GM23248 (cell line): ENCODE measurements at regions not wholly inside any gene's neighbourhood (a gene's known extent, or its start where the extent isn't known, plus 50 kb on each side); places are given as distances from the start of the nearest gene placed in this dataset.
"Not testable (repeated sequence)": the region's sequence is repeated elsewhere in the genome, so short reads cannot be mapped to it uniquely, and the experiment has no call there.

Experiments used
- DNase-seq: peaks from one replicate; pipeline ENCODE4 v3.0.0-alpha.2; 2015
- H2AFZ ChIP-seq: fragments of 200-600 bp; sonication (generic); 2 replicates; pipeline ENCODE4 v1.6.1; 2016; ENCODE audit warnings: antibody characterized with exemption
- H3F3A ChIP-seq: fragments of 200-600 bp; sonication (generic); 2 replicates; pipeline ENCODE4 v1.6.1; 2016; ENCODE audit warnings: mild to moderate bottlenecking, antibody characterized with exemption, mixed run types; ENCODE audit not compliant: insufficient read depth
- H3K27ac ChIP-seq: fragments of 200-600 bp; sonication (generic); 2 replicates; pipeline ENCODE4 v1.5.1; 2016; ENCODE audit warnings: mild to moderate bottlenecking
- H3K27me3 ChIP-seq: fragments of 200-600 bp; sonication (generic); replicated peaks from 2 replicates; pipeline ENCODE4 v1.6.1; 2016; ENCODE audit warnings: mild to moderate bottlenecking; ENCODE audit not compliant: insufficient read depth
- H3K36me3 ChIP-seq: fragments of 200-600 bp; sonication (generic); 2 replicates; pipeline ENCODE4 v1.6.1; 2016; ENCODE audit warnings: low read depth, mild to moderate bottlenecking
- H3K4me1 ChIP-seq: fragments of 200-600 bp; sonication (generic); 2 replicates; pipeline ENCODE4 v1.6.1; 2016; ENCODE audit warnings: mild to moderate bottlenecking; ENCODE audit not compliant: insufficient read depth
- H3K4me2 ChIP-seq: fragments of 200-600 bp; sonication (generic); one replicate; pipeline ENCODE4 v1.6.1; 2016; ENCODE audit warnings: mild to moderate bottlenecking; ENCODE audit not compliant: unreplicated experiment
- H3K4me3 ChIP-seq: fragments of 200-600 bp; sonication (generic); 2 replicates; pipeline ENCODE4 v1.5.1; 2016; ENCODE audit warnings: mild to moderate bottlenecking
- H3K79me2 ChIP-seq: fragments of 200-600 bp; sonication (generic); 2 replicates; pipeline ENCODE4 v1.6.1; 2016; ENCODE audit warnings: mild to moderate bottlenecking; ENCODE audit not compliant: insufficient read depth
- H3K9ac ChIP-seq: fragments of 200-600 bp; sonication (generic); 2 replicates; pipeline ENCODE4 v1.6.1; 2016; ENCODE audit warnings: mild to moderate bottlenecking
- H3K9me2 ChIP-seq: fragments of 200-600 bp; sonication (generic); 2 replicates; pipeline ENCODE4 v1.6.1; 2016; ENCODE audit warnings: mixed run types, mild to moderate bottlenecking, moderate library complexity; ENCODE audit not compliant: insufficient read depth
- H3K9me3 ChIP-seq: fragments of 200-600 bp; sonication (generic); one replicate; pipeline ENCODE4 v1.6.1; 2017; ENCODE audit warnings: low read depth
- H4K20me1 ChIP-seq: fragments of 200-600 bp; sonication (generic); 2 replicates; pipeline ENCODE4 v1.6.0; 2016; ENCODE audit not compliant: insufficient read depth
- EZH2 ChIP-seq: fragments of 200-600 bp; sonication (generic); IDR thresholded peaks from 2 replicates; pipeline ENCODE4 v1.6.1; 2018; ENCODE audit warnings: antibody characterized with exemption, mild to moderate bottlenecking; ENCODE audit not compliant: insufficient read depth, poor library complexity, severe bottlenecking
- EZH2phosphoT487 ChIP-seq: fragments of 200-600 bp; sonication (generic); IDR thresholded peaks from 2 replicates; pipeline ENCODE4 v1.6.1; 2018; ENCODE audit warnings: antibody characterized with exemption, moderate library complexity, mild to moderate bottlenecking, low read depth; ENCODE audit not compliant: insufficient read depth
- WGBS, 2 experiments: methylation state at CpG; one replicate each; pipeline ENCODE4 v1.1.6; 2015 to 2017; ENCODE audit warnings: low lambda C conversion rate in 2 of 2, low coverage in 1 of 2; ENCODE audit errors: missing lambda C conversion rate in 2 of 2; 5-methylcytosine and 5-hydroxymethylcytosine counted together
- in situ Hi-C: fragments of 300-500 bp; cut with MboI; formaldehyde crosslinking; loops from 2 replicates; pipeline ENCODE4 v1.15.0; 2020

GRCh38 chr11:101707477-101707876 is 123.7 kb upstream of the TRPC6 start:
- Histone ChIP-seq H3K27ac (no peak overlapping the region), H3K4me2 (no peak overlapping the region), H3K27me3 (no peaks in the 10 kb centered on the region), H3K4me3 (no peak overlapping the region), H3K9me3 (no peaks in the 10 kb centered on the region), H3K9me2 (no peaks in the 10 kb centered on the region), H3F3A (no peaks in the 10 kb centered on the region), H4K20me1 (no peaks in the 10 kb centered on the region), H2AFZ (no peak overlapping the region), H3K9ac (no peak overlapping the region), H3K4me1 (no peaks in the 10 kb centered on the region), H3K79me2 (no peaks in the 10 kb centered on the region), H3K36me3 (no peaks in the 10 kb centered on the region)
- 22 to 33% methylated on average over 1 to 2 of the region's 2 CpGs for WGBS, 2 experiments
- DNase-seq: no peak
- TF ChIP-seq EZH2: no peak
- no peak for TF ChIP-seq EZH2phosphoT487
- in situ Hi-C loops: no loop called here

- Histone ChIP-seq H3K9me2 (no peaks in the 10 kb centered on the region), H3F3A (no peaks in the 10 kb centered on the region), H3K36me3 (no peaks in the 10 kb centered on the region), H4K20me1 (no peaks in the 10 kb centered on the region), H3K27me3 (no peaks in the 10 kb centered on the region), H3K9ac (no peak overlapping the region), H3K4me2 (no peak overlapping the region), H3K9me3 (no peaks in the 10 kb centered on the region), H2AFZ (no peak overlapping the region), H3K79me2 (no peaks in the 10 kb centered on the region), H3K4me1 (no peaks in the 10 kb centered on the region), H3K4me3 (no peak overlapping the region), H3K27ac (no peak overlapping the region)
- TF ChIP-seq EZH2 (no peak), EZH2phosphoT487 (no peak)
- 60 to 63% methylated on average over 2 of the region's 2 CpGs for WGBS, 2 experiments
- in situ Hi-C loops: no loop called here
- DNase-seq: peak; percentile 49
These were observed 122.7 kb upstream of the TRPC6 start for GRCh38 chr11:101706541-101706940.

- TF ChIP-seq EZH2phosphoT487: no peak
- no peak for TF ChIP-seq EZH2
- no peak for DNase-seq
- no peaks in the 10 kb centered on the region for H3K9me2 ChIP-seq
- no peak overlapping the region for H3K27ac ChIP-seq
- no peak overlapping the region for H3K9ac ChIP-seq
- 29 to 31% methylated on average over 1 of the region's 1 CpG for WGBS, 2 experiments
- H3F3A ChIP-seq: no peaks in the 10 kb centered on the region
- H3K36me3 ChIP-seq: no peaks in the 10 kb centered on the region
- no peaks in the 10 kb centered on the region for H3K27me3 ChIP-seq
- H4K20me1 ChIP-seq: no peaks in the 10 kb centered on the region
- no peaks in the 10 kb centered on the region for H3K9me3 ChIP-seq
- H3K4me3 ChIP-seq: no peak overlapping the region
- H3K79me2 ChIP-seq: no peaks in the 10 kb centered on the region
- no peak overlapping the region for H3K4me2 ChIP-seq
- no peaks in the 10 kb centered on the region for H3K4me1 ChIP-seq
- H2AFZ ChIP-seq: no peak overlapping the region
- in situ Hi-C loops: no loop called here
These were observed 122.2 kb upstream of the TRPC6 start for GRCh38 chr11:101705972-101706371.

- H3K27ac ChIP-seq, H3K27me3 ChIP-seq, H3K79me2 ChIP-seq, H3K9ac ChIP-seq, H3K36me3 ChIP-seq, H3K9me2 ChIP-seq, in situ Hi-C loops, H2AFZ ChIP-seq, H3K4me3 ChIP-seq, H3F3A ChIP-seq, H3K4me1 ChIP-seq, H3K9me3 ChIP-seq, H3K4me2 ChIP-seq, DNase-seq, H4K20me1 ChIP-seq: not testable (repeated sequence)
- no CpG with 5 or more reads among the region's 3 CpGs for WGBS, 2 experiments
These were observed 111.1 kb upstream of the TRPC6 start for GRCh38 chr11:101694869-101695268.

- H4K20me1 ChIP-seq: no peaks in the 10 kb centered on the region
- H3K9me2 ChIP-seq: no peaks in the 10 kb centered on the region
- no peaks in the 10 kb centered on the region for H3K27me3 ChIP-seq
These were observed 109.2 kb upstream of the TRPC6 start for GRCh38 chr11:101692980-101693379.

More at GRCh38 chr11:101692980-101693379, 109.2 kb upstream of the TRPC6 start:
- Histone ChIP-seq H3K9ac (no peak overlapping the region), H3K4me2 (no peak overlapping the region), H3K27ac (no peak overlapping the region), H3F3A (no peaks in the 10 kb centered on the region), H2AFZ (no peak overlapping the region), H3K79me2 (no peaks in the 10 kb centered on the region), H3K4me3 (no peak overlapping the region), H3K4me1 (no peaks in the 10 kb centered on the region), H3K9me3 (no peaks in the 10 kb centered on the region), H3K36me3 (no peaks in the 10 kb centered on the region)
- TF ChIP-seq EZH2 (no peak), EZH2phosphoT487 (no peak)
- no peak for DNase-seq
- whole genome bisulfite sequencing, 2 experiments: 0 to 11% methylated on average over 1 of the region's 1 CpG
- in situ Hi-C loops: no loop called here
